ENCODE measurements at regions not wholly inside any gene's neighbourhood (a gene's known extent, or its start where the extent isn't known, plus 50 kb on each side); places are given as distances from the start of the nearest gene placed in this dataset.
A peak's percentile ranks its signal among the peaks of the same experiment; 100 is the strongest.

DNA sequence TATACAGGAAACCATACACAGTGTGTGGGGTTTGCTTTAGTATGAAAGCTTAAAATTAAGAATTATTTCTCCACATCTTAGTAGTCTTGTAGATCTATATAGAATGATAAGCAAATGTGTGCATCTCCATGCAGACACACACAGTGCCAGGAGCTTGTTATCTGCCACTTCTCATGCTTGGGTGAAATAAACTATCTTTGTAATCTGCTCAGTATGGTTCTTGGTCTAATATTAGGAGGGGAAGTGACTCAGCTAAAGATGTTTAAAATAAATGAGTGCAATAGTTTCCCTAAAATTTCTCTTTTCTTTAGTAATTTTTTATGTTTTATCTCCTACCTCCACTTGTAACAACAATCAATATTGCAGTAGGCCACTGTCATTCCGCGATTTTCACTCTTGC, 689.6 kb downstream of the TAF11L14 start:
- no peaks in the 10 kb centered on the region for H3K36me3 Mint-ChIP-seq (ENCODE audit: low read depth)
- no peak for DNase-seq
- H3K4me3 Mint-ChIP-seq, result no peak overlapping the region
- ChIA-PET CTCF (no interaction called here), POLR2A (no interaction called here)
- no peak overlapping the region for H3K27ac Mint-ChIP-seq
- no peaks in the 10 kb centered on the region for H3K4me1 Mint-ChIP-seq
- H3K9me3 Mint-ChIP-seq, result peaks cover 3% of the 10 kb centered on the region
- H3K27me3 Mint-ChIP-seq, result no peaks in the 10 kb centered on the region

- DNase-seq, result no peak
- Mint-ChIP-seq H3K4me1 (no peaks in the 10 kb centered on the region), H3K27ac (no peak overlapping the region), H3K4me3 (no peak overlapping the region), H3K27me3 (no peaks in the 10 kb centered on the region), H3K36me3 (ENCODE audit: low read depth) (no peaks in the 10 kb centered on the region), H3K9me3 (peaks cover 3% of the 10 kb centered on the region)
- ChIA-PET CTCF (no interaction called here), POLR2A (no interaction called here)
Measured at GRCh38 chr5:18325431-18325830, 691.2 kb downstream of the TAF11L14 start.

- H3K27ac Mint-ChIP-seq, result no peak overlapping the region
- H3K36me3 Mint-ChIP-seq (ENCODE audit: low read depth), result no peaks in the 10 kb centered on the region
- CTCF ChIA-PET, result no interaction called here
- H3K9me3 Mint-ChIP-seq, result peaks cover 3% of the 10 kb centered on the region
- DNase-seq, result no peak
- no peaks in the 10 kb centered on the region for H3K4me1 Mint-ChIP-seq
- no peaks in the 10 kb centered on the region for H3K27me3 Mint-ChIP-seq
- POLR2A ChIA-PET, result no interaction called here
- H3K4me3 Mint-ChIP-seq, result no peak overlapping the region
Measured at GRCh38 chr5:18329328-18329727, 695.1 kb downstream of the TAF11L14 start.

GRCh38 chr5:18333841-18334240, 699.6 kb downstream of the TAF11L14 start:
- CTCF ChIA-PET, result no interaction called here
- Mint-ChIP-seq H3K27ac (no peak overlapping the region), H3K4me3 (no peak overlapping the region), H3K27me3 (no peaks in the 10 kb centered on the region), H3K4me1 (no peaks in the 10 kb centered on the region), H3K36me3 (ENCODE audit: low read depth) (no peaks in the 10 kb centered on the region), H3K9me3 (no peaks in the 10 kb centered on the region)
- DNase-seq, result no peak
- POLR2A ChIA-PET, result no interaction called here

DNA sequence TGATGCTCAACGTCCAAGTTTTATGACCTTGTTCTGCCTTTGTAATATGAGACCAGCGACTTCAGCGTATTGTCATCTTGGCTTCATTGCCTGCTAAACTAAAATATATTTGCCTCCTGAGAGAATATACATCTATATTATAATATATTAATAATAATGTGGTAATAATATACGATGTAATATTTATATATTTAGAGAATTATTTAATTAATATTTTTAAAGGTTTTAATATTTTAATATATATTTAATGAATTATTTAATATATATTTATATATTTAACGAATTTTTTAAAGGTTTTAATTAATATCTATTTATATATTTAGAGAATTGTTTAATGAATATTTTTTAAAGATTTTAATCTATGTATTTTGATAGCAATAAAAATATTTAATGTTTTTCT, 700.7 kb downstream of the TAF11L14 start:
- no peaks in the 10 kb centered on the region for H3K4me1 Mint-ChIP-seq
- H3K36me3 Mint-ChIP-seq (ENCODE audit: low read depth), result no peaks in the 10 kb centered on the region
- H3K27ac Mint-ChIP-seq, result no peak overlapping the region
- no peak for DNase-seq
- no peak overlapping the region for H3K4me3 Mint-ChIP-seq
- ChIA-PET CTCF (no interaction called here), POLR2A (no interaction called here)
- no peaks in the 10 kb centered on the region for H3K27me3 Mint-ChIP-seq
- H3K9me3 Mint-ChIP-seq, result no peaks in the 10 kb centered on the region

DNA sequence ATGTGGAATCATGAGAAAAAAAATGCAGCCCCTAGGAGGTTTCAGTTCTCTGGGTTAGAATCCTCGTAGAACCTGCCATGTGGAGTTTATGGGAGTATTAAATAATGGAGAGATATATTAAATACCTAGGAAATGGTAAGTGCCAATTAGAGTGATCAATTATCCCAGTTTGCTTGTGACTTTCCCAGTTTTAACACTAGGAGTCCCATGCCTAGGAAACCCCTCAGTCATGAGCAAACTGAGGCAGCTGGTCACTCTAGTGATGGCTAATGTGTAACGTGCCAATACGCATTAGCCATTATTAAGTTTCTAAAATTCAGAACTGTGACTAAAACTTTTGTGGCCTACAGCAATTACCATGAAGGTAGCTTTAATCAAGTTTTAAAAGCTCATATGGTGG, 720.6 kb downstream of the TAF11L14 start:
- Mint-ChIP-seq H3K4me3 (no peak overlapping the region), H3K9me3 (peaks cover 4% of the 10 kb centered on the region), H3K27me3 (no peaks in the 10 kb centered on the region), H3K4me1 (no peaks in the 10 kb centered on the region), H3K36me3 (ENCODE audit: low read depth) (no peaks in the 10 kb centered on the region), H3K27ac (no peak overlapping the region)
- CTCF ChIA-PET, result no interaction called here
- POLR2A ChIA-PET, result no interaction called here
- no peak for DNase-seq

DNA sequence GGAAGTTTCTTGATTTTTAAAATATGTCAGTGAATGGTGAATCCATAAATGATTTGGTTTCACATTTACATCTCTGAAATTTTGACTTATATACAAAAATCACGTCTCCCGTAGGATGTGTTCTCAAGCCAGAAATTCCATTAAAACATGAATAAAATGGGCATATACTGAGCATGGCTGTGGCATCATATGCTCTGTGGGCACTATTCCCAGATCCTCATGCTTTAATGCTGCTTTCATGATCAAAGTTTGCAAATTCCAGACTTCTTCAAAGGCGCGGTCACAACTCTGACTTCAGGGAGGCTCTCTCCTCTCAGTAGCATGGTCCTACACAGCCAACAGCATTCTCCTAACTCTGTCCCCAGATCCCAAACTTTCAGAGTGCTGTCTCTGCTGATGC, 723.2 kb downstream of the TAF11L14 start:
- no peak overlapping the region for H3K4me3 Mint-ChIP-seq
- POLR2A ChIA-PET, result no interaction called here
- no peaks in the 10 kb centered on the region for H3K9me3 Mint-ChIP-seq
- DNase-seq, result no peak
- H3K4me1 Mint-ChIP-seq, result no peaks in the 10 kb centered on the region
- no peaks in the 10 kb centered on the region for H3K36me3 Mint-ChIP-seq (ENCODE audit: low read depth)
- CTCF ChIA-PET, result no interaction called here
- H3K27me3 Mint-ChIP-seq, result no peaks in the 10 kb centered on the region
- no peak overlapping the region for H3K27ac Mint-ChIP-seq

- Mint-ChIP-seq H3K36me3 (ENCODE audit: low read depth) (no peaks in the 10 kb centered on the region), H3K4me1 (no peaks in the 10 kb centered on the region), H3K9me3 (peaks cover 4% of the 10 kb centered on the region), H3K4me3 (no peak overlapping the region), H3K27ac (no peak overlapping the region), H3K27me3 (no peaks in the 10 kb centered on the region)
- DNase-seq, result no peak
- ChIA-PET POLR2A (no interaction called here), CTCF (no interaction called here)
Measured at GRCh38 chr5:18366234-18366633, 732.0 kb downstream of the TAF11L14 start.

GRCh38 chr5:18370531-18370930, 736.3 kb downstream of the TAF11L14 start:
- CTCF ChIA-PET, result no interaction called here
- DNase-seq, result no peak
- H3K4me3 Mint-ChIP-seq, result no peak overlapping the region
- POLR2A ChIA-PET, result no interaction called here
- peaks cover 4% of the 10 kb centered on the region for H3K9me3 Mint-ChIP-seq
- H3K27me3 Mint-ChIP-seq, result no peaks in the 10 kb centered on the region
- no peak overlapping the region for H3K27ac Mint-ChIP-seq
- no peaks in the 10 kb centered on the region for H3K36me3 Mint-ChIP-seq (ENCODE audit: low read depth)
- H3K4me1 Mint-ChIP-seq, result no peaks in the 10 kb centered on the region

DNA sequence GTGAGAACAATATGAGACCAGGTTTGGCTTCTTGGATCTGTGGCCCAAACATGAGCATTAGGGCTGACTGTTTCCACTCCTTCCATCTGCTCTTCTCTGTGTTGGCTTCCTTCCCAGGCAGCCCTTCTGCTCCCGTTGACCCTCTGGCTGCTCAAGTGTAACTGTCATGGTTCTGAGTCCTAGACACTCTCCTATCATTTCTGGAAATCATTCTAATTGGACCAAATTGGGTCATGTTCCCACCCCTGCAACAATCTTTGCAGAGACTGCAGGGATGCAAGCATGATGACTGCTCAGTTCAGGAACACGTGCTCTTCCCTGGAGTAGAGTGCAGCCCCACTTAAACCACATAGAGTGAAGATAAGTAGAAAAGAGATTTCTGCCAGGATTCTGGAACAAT, 741.4 kb downstream of the TAF11L14 start:
- H3K4me3 Mint-ChIP-seq, result no peak overlapping the region
- CTCF ChIA-PET, result no interaction called here
- H3K27ac Mint-ChIP-seq, result no peak overlapping the region
- H3K27me3 Mint-ChIP-seq, result no peaks in the 10 kb centered on the region
- no peaks in the 10 kb centered on the region for H3K9me3 Mint-ChIP-seq
- H3K36me3 Mint-ChIP-seq (ENCODE audit: low read depth), result no peaks in the 10 kb centered on the region
- DNase-seq, result no peak
- POLR2A ChIA-PET, result no interaction called here
- no peaks in the 10 kb centered on the region for H3K4me1 Mint-ChIP-seq

GRCh38 chr5:18378066-18378465, 743.8 kb downstream of the TAF11L14 start:
- no peak overlapping the region for H3K27ac Mint-ChIP-seq
- H3K4me3 Mint-ChIP-seq, result no peak overlapping the region
- no peaks in the 10 kb centered on the region for H3K36me3 Mint-ChIP-seq (ENCODE audit: low read depth)
- POLR2A ChIA-PET, result no interaction called here
- no peaks in the 10 kb centered on the region for H3K27me3 Mint-ChIP-seq
- no peak for DNase-seq
- H3K4me1 Mint-ChIP-seq, result no peaks in the 10 kb centered on the region
- no peaks in the 10 kb centered on the region for H3K9me3 Mint-ChIP-seq
- CTCF ChIA-PET, result no interaction called here

- ChIA-PET CTCF (no interaction called here), POLR2A (no interaction called here)
- DNase-seq, result no peak
- Mint-ChIP-seq H3K36me3 (ENCODE audit: low read depth) (no peaks in the 10 kb centered on the region), H3K27ac (no peak overlapping the region), H3K27me3 (no peaks in the 10 kb centered on the region), H3K4me3 (no peak overlapping the region), H3K9me3 (no peaks in the 10 kb centered on the region), H3K4me1 (no peaks in the 10 kb centered on the region)
Measured at GRCh38 chr5:18379189-18379588, 744.9 kb downstream of the TAF11L14 start.

GRCh38 chr5:18380729-18381362, 746.6 kb downstream of the TAF11L14 start:
- Mint-ChIP-seq H3K27me3 (no peaks in the 10 kb centered on the region), H3K4me1 (no peaks in the 10 kb centered on the region), H3K4me3 (no peak overlapping the region), H3K27ac (no peak overlapping the region), H3K9me3 (no peaks in the 10 kb centered on the region), H3K36me3 (ENCODE audit: low read depth) (no peaks in the 10 kb centered on the region)
- POLR2A ChIA-PET, result no interaction called here
- no peak for DNase-seq
- CTCF ChIA-PET, result no interaction called here

DNA sequence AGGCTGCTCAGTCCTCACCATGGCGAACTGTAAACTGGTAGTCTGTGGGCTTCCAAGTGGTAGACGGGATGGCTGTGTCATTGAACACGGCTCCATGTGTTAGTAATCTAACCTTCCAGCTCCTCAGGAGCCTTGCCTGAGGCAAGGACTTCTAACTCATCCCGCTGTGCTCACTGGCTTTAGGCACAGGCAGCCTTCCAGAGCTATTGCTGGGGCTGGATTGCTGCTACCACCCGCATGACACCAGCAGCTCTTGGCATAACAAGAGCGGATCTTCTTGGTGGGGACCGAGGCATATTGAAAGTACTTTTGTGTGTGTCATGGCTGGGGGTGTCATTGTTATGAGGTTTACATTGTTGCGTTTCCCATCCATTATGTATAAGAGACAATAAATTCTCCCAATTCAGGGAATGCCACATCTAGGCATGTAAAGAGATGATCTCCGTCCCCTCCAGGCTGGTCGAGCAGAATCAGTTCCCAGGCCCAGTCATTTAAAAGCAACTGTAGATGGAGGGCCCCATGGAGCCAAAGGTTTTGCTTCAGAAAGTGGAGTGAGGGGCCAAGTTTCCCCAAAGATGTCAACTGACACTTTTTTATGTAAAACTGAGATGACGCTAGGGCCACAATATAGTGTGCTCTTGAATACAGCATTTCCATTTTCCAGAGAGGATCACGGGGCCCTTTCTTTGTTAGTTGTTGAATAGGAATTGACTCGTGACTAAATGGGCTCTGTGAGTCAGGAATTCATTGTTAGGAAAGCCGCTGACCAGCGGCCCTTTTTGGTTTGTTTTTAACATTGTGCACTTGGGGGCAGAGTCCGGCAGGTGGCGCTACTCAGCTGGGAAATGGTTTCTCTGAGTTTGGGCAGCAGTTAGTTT, 759.5 kb downstream of the TAF11L14 start:
- ChIA-PET CTCF (interaction anchor here (0.5 kb wide), 1 partner anchor 75 kb away, joined by 3 read pairs; no protein-coding TSS in a partner anchor), POLR2A (no interaction called here)
- no peak overlapping the region for H3K4me3 Mint-ChIP-seq
- H3K9me3 Mint-ChIP-seq, result no peaks in the 10 kb centered on the region
- peak; percentile 29 for DNase-seq
- H3K27ac Mint-ChIP-seq, result no peak overlapping the region
- no peaks in the 10 kb centered on the region for H3K36me3 Mint-ChIP-seq (ENCODE audit: low read depth)
- no peaks in the 10 kb centered on the region for H3K27me3 Mint-ChIP-seq
- no peaks in the 10 kb centered on the region for H3K4me1 Mint-ChIP-seq
